NOMO-1 (cell line): ENCODE measurements at regions not wholly inside any gene's neighbourhood (a gene's known extent, or its start where the extent isn't known, plus 50 kb on each side); places are given as distances from the start of the nearest gene placed in this dataset.
"Not testable (repeated sequence)": the region's sequence is repeated elsewhere in the genome, so short reads cannot be mapped to it uniquely, and the experiment has no call there.

Experiments used
- DNase-seq, 2 experiments: peaks; one replicate each; lab custom pipeline; 2025; ENCODE audit not compliant: unreplicated experiment in 2 of 2; lab: John Stamatoyannopoulos, UW

DNA sequence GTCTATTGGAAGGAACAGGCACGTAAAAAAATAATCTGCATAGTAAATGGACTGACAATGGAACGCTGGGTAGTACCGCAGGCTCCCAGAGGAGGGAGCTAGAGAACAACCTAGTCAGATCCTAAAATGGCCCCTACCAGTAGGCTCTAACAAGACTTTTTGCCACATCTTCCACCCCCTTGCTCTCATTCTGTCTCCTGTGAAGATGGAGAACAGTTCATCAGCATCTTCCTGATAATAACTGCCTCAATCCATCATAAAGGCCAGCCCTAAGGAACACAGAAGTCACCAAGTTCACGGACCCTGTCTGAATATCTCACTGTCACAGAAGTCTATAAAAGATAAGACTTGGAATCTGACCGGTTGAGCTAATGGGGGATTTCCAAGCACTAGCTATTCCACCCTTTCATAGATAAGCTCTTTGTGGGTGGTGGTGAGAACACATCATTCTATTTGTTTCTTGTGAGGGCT, 133.4 kb downstream of the SLC1A3 start:
- DNase-seq: peak; percentile 86 to 93

DNA sequence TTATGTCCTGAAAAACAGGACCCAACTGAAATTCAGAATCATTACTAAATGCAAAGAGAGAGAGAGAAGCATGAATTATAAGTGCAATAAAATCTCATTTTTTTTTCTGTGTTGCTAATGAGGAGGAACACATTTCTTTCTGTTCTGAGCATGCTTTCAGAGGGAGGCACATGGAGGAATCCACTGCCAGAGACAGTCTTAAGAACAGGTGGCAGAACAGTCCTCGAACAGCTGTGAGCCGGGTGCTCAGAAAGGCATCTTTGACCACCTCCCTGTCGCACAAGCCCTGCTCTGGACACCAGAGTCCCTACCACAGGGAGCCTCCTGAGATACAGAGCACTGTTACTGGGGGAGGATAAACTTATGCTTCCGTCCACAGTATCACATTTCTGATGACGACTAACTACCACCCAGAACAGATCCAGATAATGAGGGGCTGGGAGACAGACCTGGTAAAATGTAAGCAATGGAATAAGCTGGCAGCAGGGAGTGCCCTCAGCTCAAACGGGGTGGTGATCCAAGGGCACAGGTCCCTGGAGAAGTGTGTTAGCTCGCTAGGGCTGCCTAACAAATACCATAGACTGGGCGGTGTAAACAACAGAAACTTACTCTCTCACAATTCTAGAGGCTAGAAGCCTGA, 134.0 kb downstream of the SLC1A3 start:
- no peak for DNase-seq

GRCh38 chr5:36741128-36741527, 134.7 kb downstream of the SLC1A3 start:
- no peak for DNase-seq

- peak in 1 of 2 experiments; percentile 57 for DNase-seq
These were observed 132.4 kb upstream of the NIPBL start for GRCh38 chr5:36743891-36744772.

DNA sequence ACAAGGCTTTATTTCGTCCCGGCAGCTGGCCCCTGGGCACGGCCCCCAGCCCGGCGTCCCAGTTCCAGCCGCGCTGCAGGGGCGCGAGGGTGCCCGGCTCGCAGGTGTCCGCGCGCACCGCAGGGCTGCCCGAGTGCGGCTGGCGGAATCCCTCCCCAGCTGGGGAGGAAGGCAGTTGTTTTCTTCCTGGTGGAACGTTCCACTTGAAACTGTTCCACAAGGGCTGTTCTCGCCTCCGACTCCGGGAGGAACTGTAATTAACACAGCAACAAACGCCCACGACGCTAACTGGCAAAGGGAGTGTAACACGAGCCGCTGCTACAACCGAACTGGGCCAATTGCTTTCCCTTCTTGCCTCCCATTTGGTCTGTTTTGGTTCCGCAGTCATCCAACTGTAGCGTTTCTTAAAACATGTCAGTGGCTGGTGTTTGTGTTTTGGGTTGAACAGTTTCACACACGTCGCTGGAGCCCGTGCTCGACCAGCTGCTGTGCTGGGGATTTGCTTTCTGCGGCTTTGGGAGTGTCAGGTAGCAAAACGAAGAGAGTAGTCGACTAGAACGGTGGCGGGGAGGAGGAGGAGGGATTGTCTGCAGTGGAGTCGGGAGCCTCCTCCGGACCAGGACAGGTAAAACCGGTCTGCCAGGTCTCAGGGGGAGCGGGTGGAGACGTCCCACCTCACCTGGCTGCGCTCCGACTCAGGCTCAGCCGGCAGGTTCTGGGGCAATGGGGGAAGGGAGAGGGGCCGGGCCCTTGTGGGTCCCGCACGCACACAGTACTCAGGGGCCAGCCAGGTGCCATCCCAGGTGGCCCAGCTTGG, 131.6 kb upstream of the NIPBL start:
- DNase-seq: peak; percentile 62 to 80

DNA sequence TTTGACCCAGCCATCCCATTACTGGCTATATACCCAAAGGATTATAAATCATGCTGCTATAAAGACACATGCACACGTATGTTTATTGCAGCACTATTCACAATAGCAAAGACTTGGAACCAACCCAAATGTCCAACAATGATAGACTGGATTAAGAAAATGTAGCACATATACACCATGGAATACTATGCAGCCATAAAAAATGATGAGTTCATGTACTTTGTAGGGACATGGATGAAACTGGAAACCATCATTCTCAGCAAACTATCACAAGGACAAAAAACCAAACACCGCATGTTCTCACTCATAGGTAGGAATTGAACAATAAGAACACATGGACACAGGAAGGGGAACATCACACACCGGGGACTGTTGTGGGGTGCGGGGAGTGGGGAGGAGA, 128.8 kb upstream of the NIPBL start:
- DNase-seq: not testable (repeated sequence)

GRCh38 chr5:36751886-36752285, 124.7 kb upstream of the NIPBL start:
- no peak for DNase-seq

DNA sequence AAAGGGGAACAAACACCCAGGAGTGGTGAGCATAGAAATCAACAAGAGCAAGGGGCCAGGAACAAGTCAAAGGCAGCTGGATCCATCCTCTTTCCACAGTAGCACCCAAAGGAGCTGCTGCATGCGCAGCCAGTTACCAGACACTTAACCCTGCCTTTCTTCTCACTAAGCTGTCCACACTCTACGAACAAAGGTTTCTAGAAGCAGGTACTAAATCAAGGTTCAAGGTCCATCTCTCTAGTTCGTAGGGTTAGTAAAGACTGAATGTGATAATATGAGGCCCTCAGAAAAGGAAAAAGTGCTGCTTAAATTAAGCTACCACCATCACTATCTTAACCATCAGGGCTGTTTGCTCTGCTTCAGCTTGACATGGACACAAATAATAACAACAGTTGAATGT, 121.2 kb upstream of the NIPBL start:
- no peak for DNase-seq

- no peak for DNase-seq
These were observed 120.6 kb upstream of the NIPBL start for GRCh38 chr5:36755920-36756488.

GRCh38 chr5:36756848-36757247, 119.7 kb upstream of the NIPBL start:
- DNase-seq: no peak

DNA sequence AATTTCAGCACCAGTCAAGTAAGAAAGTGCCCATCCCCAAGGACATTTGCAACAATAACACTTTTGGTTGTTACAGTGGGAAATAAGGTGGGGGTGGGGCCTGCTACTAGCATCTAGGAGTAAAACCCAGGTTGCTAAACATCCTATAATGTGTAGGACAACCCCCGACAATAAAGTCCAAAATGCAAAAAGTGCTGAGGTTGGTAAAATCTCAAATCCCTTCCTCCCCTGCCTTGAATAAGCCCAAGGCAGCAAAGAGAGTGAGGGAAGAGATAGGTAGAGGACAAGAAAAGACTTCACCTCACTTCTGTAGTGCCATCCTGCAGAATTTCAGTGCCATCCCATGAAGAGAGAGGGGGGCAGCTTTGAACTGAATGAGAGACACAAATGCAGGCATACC, 117.5 kb upstream of the NIPBL start:
- no peak for DNase-seq

DNA sequence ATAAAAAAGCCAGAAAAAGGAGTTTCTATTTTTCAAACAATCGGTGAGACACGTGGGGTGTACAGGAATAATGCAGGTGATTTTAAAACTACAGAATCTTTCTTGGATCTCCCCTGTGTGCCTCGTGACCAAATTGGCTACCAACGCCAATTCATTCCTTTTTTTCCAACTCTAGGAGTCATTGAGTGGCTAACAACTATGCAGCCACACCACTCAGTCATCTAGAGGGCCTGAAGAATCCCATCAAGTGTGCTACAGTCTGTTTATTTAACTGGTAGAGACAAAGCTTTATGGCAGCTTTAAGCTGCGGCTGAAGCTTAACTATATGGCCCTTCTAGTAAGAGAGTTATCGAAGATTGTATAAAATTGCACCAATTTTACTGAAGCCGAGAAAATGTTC, 113.1 kb upstream of the NIPBL start:
- DNase-seq: no peak

- no peak for DNase-seq
These were observed 110.7 kb upstream of the NIPBL start for GRCh38 chr5:36765876-36766275.

- no peak for DNase-seq
These were observed 109.6 kb upstream of the NIPBL start for GRCh38 chr5:36766981-36767380.

- DNase-seq: no peak
These were observed 108.1 kb upstream of the NIPBL start for GRCh38 chr5:36768450-36768849.

DNA sequence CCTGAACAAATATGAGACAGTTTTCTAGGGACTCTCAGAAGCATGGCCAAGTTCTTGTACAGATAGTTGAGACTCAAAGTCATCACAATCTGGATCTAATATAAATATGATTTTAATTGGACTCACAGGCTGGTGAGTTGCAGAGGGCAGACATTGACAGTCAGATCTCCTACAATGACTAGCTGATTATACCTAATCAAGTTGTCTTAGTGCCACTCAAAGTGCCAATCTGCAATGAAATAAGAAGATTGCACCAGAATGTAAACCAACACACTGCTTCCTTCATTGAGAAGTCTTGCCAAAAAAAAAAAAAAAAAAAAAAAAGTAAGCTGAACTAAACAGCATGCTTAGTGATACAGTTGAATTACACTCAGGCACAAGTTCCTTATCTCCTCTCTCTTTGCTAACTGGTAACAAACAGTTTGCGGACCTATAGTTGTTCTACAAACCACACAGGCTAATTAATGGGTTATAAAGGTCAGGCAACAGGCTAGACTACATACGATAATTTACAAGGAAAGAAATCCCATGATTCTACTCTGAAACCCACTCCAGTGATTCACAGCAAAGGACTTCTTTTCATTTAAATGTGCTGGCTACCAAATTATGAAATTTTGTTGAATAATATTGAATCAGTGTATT, 107.3 kb upstream of the NIPBL start:
- DNase-seq: no peak

- DNase-seq: no peak
These were observed 106.4 kb upstream of the NIPBL start for GRCh38 chr5:36770125-36770524.

DNA sequence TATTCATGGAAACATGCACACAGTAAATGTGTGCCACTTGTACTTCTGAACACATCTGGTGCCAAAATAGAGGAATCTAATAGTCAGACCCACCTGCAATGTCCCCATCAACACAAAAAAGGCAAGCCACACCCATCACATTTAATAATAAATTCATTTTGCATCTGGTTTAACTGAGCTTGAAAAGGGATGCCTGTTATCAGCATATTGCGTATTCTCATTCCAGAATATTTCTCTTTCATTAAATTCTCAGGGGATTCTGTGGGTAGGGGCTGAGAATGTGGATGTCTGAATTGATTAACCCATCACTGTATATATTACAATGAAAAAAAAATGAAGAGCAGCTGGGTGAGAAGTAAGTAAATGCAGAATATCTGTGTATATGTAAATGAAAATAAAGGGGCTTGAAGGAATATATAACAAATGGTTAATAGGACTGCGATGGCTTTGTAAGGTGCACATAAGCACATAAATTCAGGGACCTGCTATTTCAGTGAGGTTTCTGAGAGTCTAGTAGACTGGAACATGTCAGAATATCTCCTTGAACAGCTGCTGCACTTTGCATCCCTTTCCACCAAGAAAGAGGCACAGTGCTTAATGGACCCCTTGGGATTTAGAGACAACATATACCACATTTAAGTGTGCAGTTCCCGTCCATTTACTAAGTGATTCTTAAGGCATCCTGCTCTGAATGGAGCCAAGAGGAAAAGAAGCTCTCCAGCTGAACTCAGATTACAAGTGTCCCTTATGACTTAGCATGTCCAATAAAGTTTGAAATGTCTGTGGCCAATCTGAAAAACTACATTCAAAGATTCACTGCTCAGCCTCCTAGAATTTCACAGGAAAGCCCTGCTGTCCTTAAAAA, 104.1 kb upstream of the NIPBL start:
- DNase-seq: no peak

- no peak for DNase-seq
These were observed 99.3 kb upstream of the NIPBL start for GRCh38 chr5:36777105-36777757.
